Thymus (tissue), 11 donors: ENCODE measurements at regions not wholly inside any gene's neighbourhood (a gene's known extent, or its start where the extent isn't known, plus 50 kb on each side); places are given as distances from the start of the nearest gene placed in this dataset.
"Not testable (repeated sequence)": the region's sequence is repeated elsewhere in the genome, so short reads cannot be mapped to it uniquely, and the experiment has no call there.

Source experiments
- DNase-seq, 9 donors: peaks; one replicate each; pipeline ENCODE4 v3.0.0-alpha.2; 2013; ENCODE audit warnings: low spot score in 9 of 9, low read depth in 6 of 9, missing footprints in 1 of 9
- H3K27ac ChIP-seq, 2 donors: one replicate each; pipeline ENCODE4 v1.5.1; 2013; ENCODE audit warnings: control low read depth in 1 of 2, low read depth in 1 of 2, low read length in 1 of 2, mild to moderate bottlenecking in 1 of 2, moderate library complexity in 1 of 2
- H3K27me3 ChIP-seq, 2 donors: one replicate each; pipeline ENCODE4 v1.5.1; 2013; ENCODE audit warnings: low read length in 1 of 2; ENCODE audit not compliant: control insufficient read depth in 2 of 2, insufficient read depth in 1 of 2
- H3K36me3 ChIP-seq, 2 donors: one replicate each; pipeline ENCODE4 v1.5.1; 2013; ENCODE audit warnings: low read length in 1 of 2, mild to moderate bottlenecking in 1 of 2, moderate library complexity in 1 of 2; ENCODE audit not compliant: control insufficient read depth in 2 of 2, insufficient read depth in 2 of 2
- H3K4me1 ChIP-seq, 2 donors: one replicate each; pipeline ENCODE4 v1.5.1; 2013; ENCODE audit warnings: low read length in 2 of 2; ENCODE audit not compliant: control insufficient read depth in 2 of 2, insufficient read depth in 2 of 2
- H3K4me3 ChIP-seq, 2 donors: one replicate each; pipeline ENCODE4 v1.5.1; 2013; ENCODE audit warnings: low read length in 2 of 2, control low read depth in 1 of 2, mild to moderate bottlenecking in 1 of 2
- H3K9me3 ChIP-seq, 2 donors: one replicate each; pipeline ENCODE4 v1.5.1; 2013; ENCODE audit warnings: low read length in 1 of 2, mild to moderate bottlenecking in 1 of 2; ENCODE audit not compliant: control insufficient read depth in 2 of 2, insufficient read depth in 1 of 2
- WGBS: extraction: QIAGEN DNeasy Blood & Tissue Kit; methylation state at CpG from one replicate; pipeline ENCODE4 v1.1.7; 2013; 5-methylcytosine and 5-hydroxymethylcytosine counted together
- donor health status: healthy.

DNA sequence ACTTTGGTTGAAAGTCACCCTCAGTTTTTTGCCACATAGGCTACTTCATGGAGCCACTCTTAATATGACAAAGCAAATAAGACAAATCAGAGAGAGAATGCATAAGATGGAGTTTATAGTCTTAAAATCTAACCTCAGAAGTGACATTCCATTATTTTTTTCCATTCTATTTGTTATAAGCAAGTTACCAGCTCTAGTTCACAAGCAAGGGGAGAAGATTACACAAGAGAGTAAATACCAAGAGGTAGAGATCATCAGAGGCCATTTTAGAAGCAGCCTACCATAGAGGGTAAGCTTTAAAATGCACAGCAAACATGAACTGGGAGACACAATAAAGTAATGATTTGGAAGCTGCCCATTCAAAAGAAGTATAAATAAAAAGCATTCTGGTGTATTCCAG, 651.3 kb upstream of the MEF2C start:
- Histone ChIP-seq H3K27me3 (no peaks in the 10 kb centered on the region), H3K36me3 (no peaks in the 10 kb centered on the region), H3K4me1 (no peaks in the 10 kb centered on the region), H3K4me3 (no peak overlapping the region), H3K9me3 (no peaks in the 10 kb centered on the region), H3K27ac (no peak overlapping the region)
- no peak for DNase-seq

DNA sequence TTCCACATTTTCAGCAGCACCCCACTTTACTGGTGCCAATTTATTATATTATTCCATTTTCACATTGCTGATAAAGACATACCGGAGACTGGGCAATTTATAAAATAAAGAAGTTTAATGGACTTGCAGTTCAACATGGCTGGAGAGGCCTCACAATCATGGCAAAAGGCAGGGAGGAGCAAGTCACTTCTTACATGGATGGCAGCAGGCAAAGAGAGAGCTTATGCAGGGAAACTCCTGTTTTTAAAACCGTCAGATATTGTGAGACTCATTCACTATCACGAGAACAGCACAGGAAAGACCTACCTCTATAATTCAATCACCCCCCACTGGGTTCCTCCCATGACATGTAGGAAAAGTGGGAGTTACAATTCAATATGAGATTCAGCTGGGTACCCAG, 641.8 kb upstream of the MEF2C start:
- WGBS: 93% methylated on average over 3 of the region's 3 CpGs
- no peak overlapping the region for H3K27ac ChIP-seq
- H3K36me3 ChIP-seq: no peaks in the 10 kb centered on the region
- no peaks in the 10 kb centered on the region for H3K4me1 ChIP-seq
- no peak overlapping the region for H3K4me3 ChIP-seq
- no peaks in the 10 kb centered on the region for H3K27me3 ChIP-seq
- DNase-seq: no peak
- H3K9me3 ChIP-seq: peaks cover 0 to 4% of the 10 kb centered on the region in 2 donors

DNA sequence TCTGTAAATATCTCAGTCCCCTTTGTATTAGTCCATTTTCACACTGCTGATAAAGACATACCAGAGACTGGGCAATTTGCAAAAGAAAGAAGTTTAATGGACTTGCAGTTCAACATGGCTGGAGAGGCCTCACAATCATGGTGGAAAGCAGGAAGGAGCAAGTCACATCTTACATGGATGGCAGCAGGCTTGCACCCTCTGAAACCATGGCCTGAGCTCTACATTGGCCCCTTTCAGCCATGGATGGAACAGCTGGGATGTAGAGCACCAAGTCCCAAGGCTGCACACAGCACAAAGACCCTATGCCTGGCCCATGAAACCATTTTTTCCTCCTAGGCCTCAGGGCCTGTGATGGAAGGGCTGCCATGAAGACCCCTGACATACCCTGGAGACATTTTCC, 640.9 kb upstream of the MEF2C start:
- not testable (repeated sequence) for H3K27ac ChIP-seq, H3K4me3 ChIP-seq, DNase-seq

DNA sequence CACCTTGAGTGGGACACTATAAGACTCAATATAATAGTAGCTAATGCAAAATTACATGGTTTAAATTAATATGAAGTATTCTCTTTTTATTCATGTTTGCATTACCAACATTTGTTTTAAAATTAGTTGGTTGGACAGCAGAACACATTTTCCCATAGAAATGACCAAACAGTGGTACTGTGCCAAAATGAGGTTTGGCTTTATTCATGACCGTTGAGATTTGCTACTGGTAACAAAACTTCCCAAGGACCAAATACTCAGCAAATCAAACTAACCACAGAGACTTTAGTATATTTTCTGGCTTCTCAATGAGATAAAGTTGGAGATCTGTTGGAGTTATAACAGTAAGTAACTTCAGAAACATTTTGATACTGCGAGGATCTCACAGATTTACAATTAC, 637.8 kb upstream of the MEF2C start:
- Histone ChIP-seq H3K27ac (no peak overlapping the region), H3K4me3 (no peak overlapping the region), H3K36me3 (no peaks in the 10 kb centered on the region), H3K4me1 (no peaks in the 10 kb centered on the region), H3K9me3 (peaks cover 0 to 4% of the 10 kb centered on the region in 2 donors), H3K27me3 (no peaks in the 10 kb centered on the region)
- 97% methylated on average over 2 of the region's 2 CpGs for WGBS
- no peak for DNase-seq

More for the DNA sequence above, 640.9 kb upstream of the MEF2C start:
- H3K27me3 ChIP-seq, H3K36me3 ChIP-seq, H3K4me1 ChIP-seq, H3K9me3 ChIP-seq: not testable (repeated sequence)

DNA sequence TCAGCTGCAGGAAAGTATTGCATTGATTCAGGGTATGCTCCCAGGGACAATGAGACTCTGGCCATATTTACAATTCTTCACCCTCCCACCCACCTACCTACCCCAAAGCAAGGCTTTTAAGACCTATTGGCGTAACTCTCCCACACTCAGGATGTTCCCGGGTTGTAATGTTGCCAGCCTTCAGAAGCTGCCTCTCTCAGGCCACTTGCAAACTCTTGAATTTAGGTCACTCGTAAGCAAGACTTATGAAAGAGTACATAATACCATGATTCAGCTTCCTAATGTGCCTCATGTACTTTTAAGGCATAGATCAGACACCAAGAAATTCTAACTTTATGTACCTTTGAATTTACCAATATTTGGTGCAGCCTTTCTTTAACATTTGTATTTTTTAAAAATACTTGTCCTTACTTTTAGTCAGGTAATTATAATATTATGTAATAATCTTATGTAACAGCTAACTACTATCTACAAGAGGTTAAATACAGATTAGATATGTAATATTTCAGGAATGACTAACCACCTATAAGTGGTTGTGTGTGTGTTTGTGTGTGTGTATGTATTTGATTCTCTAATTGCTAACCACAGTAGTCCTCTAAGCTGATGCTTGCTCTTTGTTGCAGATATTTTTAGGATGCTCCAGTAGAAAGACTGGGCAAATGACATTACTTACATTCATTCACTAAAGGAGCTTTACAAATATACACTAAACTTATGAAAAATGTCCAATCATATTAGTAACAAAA, 630.5 kb upstream of the MEF2C start:
- H3K4me3 ChIP-seq: no peak overlapping the region
- no peaks in the 10 kb centered on the region for H3K27me3 ChIP-seq
- H3K9me3 ChIP-seq: no peaks in the 10 kb centered on the region
- H3K27ac ChIP-seq: no peak overlapping the region
- no peaks in the 10 kb centered on the region for H3K4me1 ChIP-seq
- 94% methylated on average over 3 of the region's 3 CpGs for WGBS
- no peaks in the 10 kb centered on the region for H3K36me3 ChIP-seq
- no peak for DNase-seq

DNA sequence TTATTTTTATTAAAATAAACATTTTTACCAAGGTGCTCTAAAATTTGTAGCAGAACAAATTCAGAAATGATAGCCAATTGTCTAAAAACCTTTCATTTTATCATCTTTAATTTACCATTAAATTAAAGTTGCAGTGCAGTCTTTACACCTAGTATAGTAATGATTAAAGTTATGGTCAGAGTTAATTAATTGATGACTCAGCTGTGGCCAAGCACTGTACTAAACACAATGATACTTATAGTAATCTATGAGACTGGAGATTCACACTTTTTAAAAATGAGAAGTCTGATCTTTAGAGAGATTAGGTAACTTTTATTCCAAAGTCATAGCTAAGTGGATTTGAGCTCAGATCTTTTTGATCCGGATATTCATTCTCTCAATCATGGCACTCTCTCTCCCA, 621.1 kb upstream of the MEF2C start:
- H3K9me3 ChIP-seq: no peaks in the 10 kb centered on the region
- no peak for DNase-seq
- H3K4me3 ChIP-seq: no peak overlapping the region
- no peaks in the 10 kb centered on the region for H3K27me3 ChIP-seq
- whole genome bisulfite sequencing: 100% methylated on average over 1 of the region's 1 CpG
- H3K36me3 ChIP-seq: no peaks in the 10 kb centered on the region
- H3K27ac ChIP-seq: no peak overlapping the region
- H3K4me1 ChIP-seq: no peaks in the 10 kb centered on the region

DNA sequence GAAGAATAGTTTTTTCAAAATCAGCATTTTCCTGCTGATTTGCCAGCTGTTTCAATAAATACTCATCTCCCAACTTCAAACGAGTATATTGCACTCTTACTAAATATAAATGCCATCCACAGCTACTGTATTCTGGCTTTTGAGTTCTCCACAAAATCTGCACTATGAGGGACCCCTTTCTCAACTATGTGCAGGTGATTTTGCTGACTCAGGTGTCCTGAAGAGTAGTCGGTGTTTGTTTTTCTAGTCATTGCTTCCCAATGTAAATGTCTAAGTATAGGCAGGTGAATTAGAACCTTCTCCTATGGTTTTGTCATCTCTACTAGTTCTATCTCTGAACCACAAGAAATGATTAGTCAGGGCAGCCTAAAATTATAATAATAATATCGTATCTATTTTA, 616.8 kb upstream of the MEF2C start:
- Histone ChIP-seq H3K9me3 (no peaks in the 10 kb centered on the region), H3K36me3 (no peaks in the 10 kb centered on the region), H3K4me1 (no peaks in the 10 kb centered on the region), H3K27me3 (no peaks in the 10 kb centered on the region), H3K4me3 (no peak overlapping the region), H3K27ac (no peak overlapping the region)
- no peak for DNase-seq
- WGBS: 93% methylated on average over 3 of the region's 3 CpGs

DNA sequence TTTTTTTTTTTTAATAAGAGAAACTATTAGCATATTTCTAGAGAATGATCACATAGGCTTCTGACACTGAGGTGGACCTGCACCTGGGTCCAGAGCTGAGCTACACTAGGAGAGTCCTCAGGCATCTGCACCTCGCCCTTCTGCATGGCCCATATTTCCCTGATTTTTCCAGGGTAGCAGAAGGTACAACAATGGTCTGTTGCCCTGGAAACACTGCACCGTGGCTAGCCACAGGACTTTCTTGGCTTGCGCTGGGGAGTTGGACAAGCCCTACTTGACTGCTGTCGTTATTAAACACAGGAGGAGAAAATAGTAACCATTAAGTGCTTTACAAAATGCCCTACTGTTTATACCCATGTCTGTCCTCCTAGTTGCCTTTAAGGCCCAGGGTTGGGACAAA, 615.7 kb upstream of the MEF2C start:
- Histone ChIP-seq H3K36me3 (no peaks in the 10 kb centered on the region), H3K4me1 (no peaks in the 10 kb centered on the region), H3K27me3 (no peaks in the 10 kb centered on the region), H3K27ac (no peak overlapping the region), H3K9me3 (no peaks in the 10 kb centered on the region), H3K4me3 (no peak overlapping the region)
- WGBS: 93% methylated on average over 4 of the region's 4 CpGs
- no peak for DNase-seq

DNA sequence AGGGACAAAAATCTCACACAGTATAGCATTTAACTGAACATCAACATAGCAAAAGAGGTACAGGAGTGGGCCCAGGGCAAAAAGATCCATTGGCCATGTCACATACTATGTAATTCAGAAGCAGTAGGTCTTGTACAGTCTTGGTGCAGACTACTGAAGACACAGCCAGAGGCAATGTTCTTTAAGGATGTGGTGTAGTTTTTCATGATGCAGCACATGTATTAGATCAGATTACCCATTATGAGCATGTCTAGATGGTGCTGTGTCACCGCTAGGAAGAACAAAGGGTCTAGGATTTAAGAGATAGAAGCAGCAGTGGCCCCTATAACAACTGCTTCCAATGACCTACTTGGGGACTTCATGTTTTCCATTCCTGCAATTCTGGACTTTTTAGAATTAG, 610.4 kb upstream of the MEF2C start:
- H3K27ac ChIP-seq: no peak overlapping the region
- H3K9me3 ChIP-seq: no peaks in the 10 kb centered on the region
- DNase-seq: no peak
- H3K27me3 ChIP-seq: no peaks in the 10 kb centered on the region
- no peaks in the 10 kb centered on the region for H3K36me3 ChIP-seq
- H3K4me1 ChIP-seq: no peaks in the 10 kb centered on the region
- WGBS: 90% methylated on average over 1 of the region's 1 CpG
- no peak overlapping the region for H3K4me3 ChIP-seq

DNA sequence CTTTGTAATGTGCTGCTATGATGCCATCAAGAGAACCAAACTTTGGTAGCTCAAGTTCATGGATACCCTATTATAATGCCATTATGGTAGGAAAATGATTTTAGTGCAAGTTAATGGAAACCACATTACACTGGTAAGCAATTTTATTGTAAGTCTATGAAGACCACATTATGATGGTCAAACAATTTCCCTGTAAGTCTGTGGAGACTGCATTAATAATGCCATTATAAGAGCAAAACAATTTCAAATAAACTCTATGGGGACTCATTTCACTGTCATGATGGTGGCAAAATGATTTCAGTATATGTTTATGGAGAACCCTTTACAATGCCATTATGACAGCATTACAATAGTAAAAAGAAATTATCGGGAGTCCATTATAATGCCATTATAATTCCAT, 602.0 kb upstream of the MEF2C start:
- no peak overlapping the region for H3K27ac ChIP-seq
- DNase-seq: no peak

More for the DNA sequence above, 602.0 kb upstream of the MEF2C start:
- Histone ChIP-seq H3K36me3 (no peaks in the 10 kb centered on the region), H3K4me1 (no peaks in the 10 kb centered on the region), H3K4me3 (no peak overlapping the region), H3K9me3 (no peaks in the 10 kb centered on the region), H3K27me3 (no peaks in the 10 kb centered on the region)
- WGBS: 99% methylated on average over 1 of the region's 1 CpG
